ENCODE measurements at regions not wholly inside any gene's neighbourhood (a gene's known extent, or its start where the extent isn't known, plus 50 kb on each side); places are given as distances from the start of the nearest gene placed in this dataset.

DNA sequence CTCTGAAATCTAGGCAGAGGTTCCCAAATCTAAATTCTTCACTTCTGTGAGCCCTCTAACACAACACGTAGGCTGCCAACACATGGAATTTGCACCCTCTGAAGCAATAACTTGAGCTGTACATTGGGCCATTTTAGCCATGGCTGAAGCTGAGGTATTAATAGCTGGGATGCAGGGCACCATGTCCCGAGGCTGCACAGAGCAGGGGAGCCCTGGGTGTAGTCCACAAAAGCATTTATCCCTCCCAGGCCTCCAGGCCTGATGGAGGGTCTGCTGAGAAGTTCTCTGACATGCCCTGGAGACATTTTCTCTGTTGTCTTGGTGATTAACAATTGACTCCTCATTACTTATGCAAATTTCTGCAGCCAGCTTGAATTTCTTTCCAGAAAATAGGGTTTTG, 127.9 kb downstream of the PABPC4L start:
- Histone ChIP-seq H3K9me3 (ENCODE audit: control insufficient read depth, insufficient read depth, low read length) (no peaks in the 10 kb centered on the region), H2AK9ac (replicated peaks; ENCODE audit: low read depth, low read length, poor library complexity) (no peak overlapping the region), H3K9me1 (ENCODE audit: insufficient read depth, low read length) (no peaks in the 10 kb centered on the region), H3K4me1 (ENCODE audit: control insufficient read depth, insufficient read depth, low read length) (no peaks in the 10 kb centered on the region), H3K27ac (ENCODE audit: insufficient read depth, low read length) (no peak overlapping the region), H2BK5ac (ENCODE audit: low read depth, low read length, poor library complexity, severe bottlenecking) (no peak overlapping the region), H4K20me1 (ENCODE audit: insufficient read depth, low read length) (no peaks in the 10 kb centered on the region), H3K18ac (ENCODE audit: low read depth, low read length) (no peak overlapping the region), H3K36me3 (ENCODE audit: control insufficient read depth, insufficient read depth, low read length) (no peaks in the 10 kb centered on the region), H2BK120ac (ENCODE audit: low read depth, low read length) (no peak overlapping the region), H2AFZ (replicated peaks; ENCODE audit: low read length, poor library complexity) (no peak overlapping the region), H2BK20ac (ENCODE audit: low read depth, low read length) (no peak overlapping the region), H3K27me3 (ENCODE audit: control insufficient read depth, insufficient read depth, low read length) (no peaks in the 10 kb centered on the region), H3K56ac (ENCODE audit: extremely low read depth, insufficient read depth, low read length) (no peak overlapping the region), H3K14ac (replicated peaks; ENCODE audit: low read depth, low read length) (no peak overlapping the region), H3K4me3 (ENCODE audit: insufficient read depth, low read depth, low read length) (no peak overlapping the region), H3K9ac (ENCODE audit: low read depth, low read length) (no peak overlapping the region), H3K23ac (ENCODE audit: low read depth, low read length) (no peak overlapping the region), H3K79me1 (ENCODE audit: low read depth in 1 of 2, low read length in 2 of 2) (no peaks in the 10 kb centered on the region), H4K5ac (ENCODE audit: low read depth, low read length) (no peak overlapping the region), H4K8ac (ENCODE audit: low read depth in 2 of 2, low read length in 2 of 2) (no peak overlapping the region), H4K91ac (ENCODE audit: insufficient read depth, low read depth, low read length) (no peak overlapping the region), H3K4me2 (ENCODE audit: low read depth, low read length) (no peak overlapping the region), H2AK5ac (ENCODE audit: low read depth, low read length) (no peak overlapping the region), H2BK15ac (ENCODE audit: low read depth, low read length) (no peak overlapping the region), H3K4ac (ENCODE audit: low read depth, low read length) (no peak overlapping the region)
- TF ChIP-seq RFX5 (IDR thresholded peaks at IDR 0.05; ENCODE audit: low read depth, low read length), result no peak
- TF ChIP-seq CEBPB (IDR thresholded peaks at IDR 0.05; ENCODE audit: low read depth, low read length), result no peak
- no peak for TF ChIP-seq CHD1 (IDR thresholded peaks at IDR 0.05; ENCODE audit: low read depth, low read length)
- TF ChIP-seq FOS (IDR thresholded peaks at IDR 0.05; ENCODE audit: low read depth, low read length), result no peak
- no peak for TF ChIP-seq SMC3 (IDR thresholded peaks at IDR 0.05; ENCODE audit: low read depth, low read length)
- TF ChIP-seq, protein P1, sequence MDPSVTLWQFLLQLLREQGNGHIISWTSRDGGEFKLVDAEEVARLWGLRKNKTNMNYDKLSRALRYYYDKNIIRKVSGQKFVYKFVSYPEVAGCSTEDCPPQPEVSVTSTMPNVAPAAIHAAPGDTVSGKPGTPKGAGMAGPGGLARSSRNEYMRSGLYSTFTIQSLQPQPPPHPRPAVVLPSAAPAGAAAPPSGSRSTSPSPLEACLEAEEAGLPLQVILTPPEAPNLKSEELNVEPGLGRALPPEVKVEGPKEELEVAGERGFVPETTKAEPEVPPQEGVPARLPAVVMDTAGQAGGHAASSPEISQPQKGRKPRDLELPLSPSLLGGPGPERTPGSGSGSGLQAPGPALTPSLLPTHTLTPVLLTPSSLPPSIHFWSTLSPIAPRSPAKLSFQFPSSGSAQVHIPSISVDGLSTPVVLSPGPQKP (IDR thresholded peaks at IDR 0.05; ENCODE audit: borderline replicate concordance, low read depth, low read length), result no peak
- TF ChIP-seq, protein P2, sequence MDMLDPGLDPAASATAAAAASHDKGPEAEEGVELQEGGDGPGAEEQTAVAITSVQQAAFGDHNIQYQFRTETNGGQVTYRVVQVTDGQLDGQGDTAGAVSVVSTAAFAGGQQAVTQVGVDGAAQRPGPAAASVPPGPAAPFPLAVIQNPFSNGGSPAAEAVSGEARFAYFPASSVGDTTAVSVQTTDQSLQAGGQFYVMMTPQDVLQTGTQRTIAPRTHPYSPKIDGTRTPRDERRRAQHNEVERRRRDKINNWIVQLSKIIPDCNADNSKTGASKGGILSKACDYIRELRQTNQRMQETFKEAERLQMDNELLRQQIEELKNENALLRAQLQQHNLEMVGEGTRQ (IDR thresholded peaks at IDR 0.05; ENCODE audit: low read depth, low read length), result no peak
- TF ChIP-seq RCOR1 (IDR thresholded peaks at IDR 0.05; ENCODE audit: insufficient replicate concordance, low read length), result no peak
- TF ChIP-seq NFE2L2 (IDR thresholded peaks at IDR 0.05; ENCODE audit: low read depth, low read length), result no peak
- no peak for TF ChIP-seq MXI1 (IDR thresholded peaks at IDR 0.05; ENCODE audit: borderline replicate concordance, low read depth, low read length)
- no peak for TF ChIP-seq CTCF (conservative IDR thresholded peaks at IDR 0.05; ENCODE audit: low read depth, low read length)
- TF ChIP-seq RAD21 (IDR thresholded peaks at IDR 0.05; ENCODE audit: low read length), result no peak
- no peak for TF ChIP-seq MAZ (IDR thresholded peaks at IDR 0.05; ENCODE audit: borderline replicate concordance, low read depth, low read length)
- TF ChIP-seq POLR2A (IDR thresholded peaks at IDR 0.05; ENCODE audit: low read depth, low read length), result no peak
- TF ChIP-seq MAFK (IDR thresholded peaks at IDR 0.05; ENCODE audit: low read depth, low read length), result no peak
- no peak for TF ChIP-seq BHLHE40 (IDR thresholded peaks at IDR 0.05; ENCODE audit: low read depth, low read length)
- BruUV-seq (replicated peaks), result no TSS peak
- ATAC-seq (ENCODE audit: low read depth), result no peak
- dilution Hi-C loops (cut with HindIII; ENCODE audit: low sequenced_read_pairs, unreplicated experiment), result no loop called here
- no peak for DNase-seq
- in situ Hi-C loops (cut with MboI; ENCODE audit: low sequenced_read_pairs), result no loop called here
- intact Hi-C loops (cut with micrococcal nuclease), result loop anchor here (5.0 kb wide), 1 partner anchor 926 kb away; the partner anchor contains the start of gene PCDH10
- POLR2A ChIA-PET (ENCODE audit: unreplicated experiment), result no interaction called here
- WGBS, 2 experiments (ENCODE audit: extremely low coverage in 2 of 2, insufficient read length in 1 of 2), result no CpG with 5 or more reads among the region's 2 CpGs
- CTCF ChIA-PET, result no interaction called here

Measured in IMR-90 (cell line).